Smooth muscle cell of the brain vasculature (primary cell): ENCODE measurements at regions not wholly inside any gene's neighbourhood (a gene's known extent, or its start where the extent isn't known, plus 50 kb on each side); places are given as distances from the start of the nearest gene placed in this dataset.

ENCODE experiments used
- DNase-seq: peaks from one replicate; pipeline ENCODE4 v3.0.0-alpha.2; 2012; ENCODE audit warnings: low read depth, low spot score

DNA sequence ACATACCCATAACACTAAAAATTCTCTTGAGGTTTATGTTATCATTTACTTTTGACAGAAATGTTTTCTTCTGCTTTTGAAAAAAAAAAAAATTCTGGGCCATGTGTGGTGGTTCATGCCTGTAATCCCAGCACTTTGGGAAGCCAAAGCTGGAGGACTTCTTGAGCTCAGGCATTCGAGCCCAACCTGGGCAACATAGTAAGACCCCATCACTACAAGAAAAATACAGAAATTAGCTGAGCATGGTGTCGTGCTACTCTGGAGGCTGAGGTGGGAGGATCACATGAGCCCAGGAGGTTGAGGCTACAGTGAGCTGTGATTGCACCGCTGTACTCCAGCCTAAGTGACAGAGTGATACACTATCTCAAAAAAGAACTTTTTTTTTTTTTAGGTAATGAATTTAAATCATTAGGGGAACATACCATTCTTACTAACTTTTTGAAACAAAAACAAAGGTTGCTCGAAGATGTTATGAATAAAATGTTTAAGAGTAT, 148.8 kb upstream of the DMRT1 start:
- DNase-seq = no peak

DNA sequence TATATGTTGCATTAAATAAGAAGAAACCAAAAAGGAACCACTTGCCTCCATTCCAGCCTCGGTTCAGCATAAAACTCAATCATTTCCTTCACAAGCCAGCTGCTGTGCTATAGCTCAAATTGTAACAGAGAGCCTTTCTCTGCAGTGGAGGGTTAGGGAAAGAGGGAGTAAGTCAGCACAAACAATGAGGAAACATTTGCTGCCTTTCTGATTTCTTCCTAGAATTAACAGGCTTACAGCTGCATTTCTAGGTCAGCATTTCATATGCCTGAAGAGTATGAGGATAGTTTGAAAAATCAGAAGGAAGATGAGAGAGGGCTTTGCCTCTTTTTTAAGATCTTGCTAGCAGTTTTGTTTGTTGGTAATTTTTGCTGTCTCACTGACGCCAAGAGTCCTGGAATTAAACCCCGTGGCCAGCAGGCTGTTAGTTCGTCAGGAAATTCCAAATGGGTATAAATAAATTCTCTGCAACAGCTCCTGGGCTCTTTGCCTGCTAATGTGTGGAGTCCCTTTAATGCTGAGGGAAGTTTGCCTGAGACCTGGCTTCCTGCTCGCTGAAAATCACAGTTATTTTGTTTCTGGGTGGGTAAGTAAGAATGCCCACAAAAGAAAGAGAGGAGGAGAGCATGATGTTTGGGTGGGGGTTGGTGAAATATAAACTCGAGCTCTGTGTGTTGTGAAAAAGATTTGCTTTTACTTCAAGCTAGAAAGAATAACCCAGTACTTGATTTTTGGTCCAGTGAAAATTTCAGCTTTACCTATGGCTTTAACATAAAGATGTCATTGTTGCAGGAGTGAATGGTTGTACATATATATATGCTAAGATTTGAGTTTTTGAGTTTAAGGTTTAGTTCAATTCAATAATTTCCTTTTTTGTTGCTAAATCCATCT, 148.1 kb upstream of the DMRT1 start:
- DNase-seq = no peak

DNA sequence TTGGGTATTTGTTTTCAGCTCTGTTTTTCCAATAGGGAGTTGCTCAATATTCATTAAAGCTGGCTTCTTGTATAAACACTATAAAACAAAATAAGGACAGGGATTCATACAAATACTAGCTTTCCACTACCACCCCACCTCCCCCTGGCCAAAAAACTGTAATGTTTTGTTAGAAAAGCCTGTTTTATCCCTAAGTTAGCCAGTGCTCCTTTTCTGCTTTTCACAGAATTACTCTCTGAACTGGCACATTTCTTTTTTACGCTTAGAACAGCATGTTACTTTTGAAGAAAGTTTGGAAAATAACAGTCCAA, 147.4 kb upstream of the DMRT1 start:
- no peak for DNase-seq

DNA sequence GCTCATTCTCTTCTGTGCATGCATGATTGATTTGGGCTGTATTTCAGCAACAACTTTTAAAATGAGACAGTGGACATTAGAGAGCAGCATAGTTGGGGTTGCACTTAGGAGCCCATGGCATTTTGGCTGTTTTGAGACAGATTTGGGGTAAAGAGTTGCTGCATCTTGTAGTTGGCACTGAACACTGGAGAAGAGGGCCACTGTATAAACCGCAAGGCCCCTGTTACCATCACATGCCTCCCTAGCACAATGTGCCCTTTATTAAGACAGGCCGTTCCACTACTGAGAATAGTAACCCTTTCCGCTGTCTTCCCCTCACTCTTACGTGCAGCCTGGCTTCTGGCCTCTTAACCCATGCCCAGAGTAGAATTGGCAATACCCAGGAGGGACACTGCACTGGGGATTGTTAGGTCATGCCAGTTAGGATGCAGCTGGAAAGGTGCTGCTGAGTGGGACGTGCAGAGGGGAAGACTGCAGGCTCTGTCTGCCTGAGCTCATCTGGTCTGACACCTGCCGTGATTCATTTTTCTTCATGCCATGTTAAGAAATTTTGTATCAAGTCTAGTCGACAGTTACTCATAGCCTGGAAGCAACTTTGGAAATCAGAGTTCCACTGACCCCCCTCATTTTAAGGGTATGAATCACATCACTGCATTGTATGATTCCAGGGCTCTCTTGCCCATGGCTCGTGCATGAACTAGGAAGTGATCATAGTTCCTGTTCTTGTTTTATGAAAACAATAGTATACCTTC, 146.9 kb upstream of the DMRT1 start:
- no peak for DNase-seq

DNA sequence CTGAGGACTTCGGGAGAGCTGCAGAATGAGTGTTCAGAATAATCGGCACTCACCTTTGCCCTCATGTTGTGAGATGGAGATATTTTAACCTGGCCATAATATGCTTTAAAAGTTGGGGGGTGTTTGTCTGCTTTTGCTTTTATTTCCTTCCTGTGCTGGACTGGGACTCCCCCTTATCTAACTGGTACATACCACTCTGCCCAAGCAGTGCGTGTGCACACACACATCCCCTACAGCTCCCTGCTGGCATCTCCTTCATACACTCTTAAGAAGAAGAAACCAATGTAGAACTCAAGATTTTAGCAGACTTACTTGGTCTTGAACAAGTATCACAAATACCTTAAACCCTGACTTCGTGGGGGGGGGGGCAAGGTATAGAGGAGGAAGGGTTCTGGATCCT, 146.2 kb upstream of the DMRT1 start:
- DNase-seq = no peak

DNA sequence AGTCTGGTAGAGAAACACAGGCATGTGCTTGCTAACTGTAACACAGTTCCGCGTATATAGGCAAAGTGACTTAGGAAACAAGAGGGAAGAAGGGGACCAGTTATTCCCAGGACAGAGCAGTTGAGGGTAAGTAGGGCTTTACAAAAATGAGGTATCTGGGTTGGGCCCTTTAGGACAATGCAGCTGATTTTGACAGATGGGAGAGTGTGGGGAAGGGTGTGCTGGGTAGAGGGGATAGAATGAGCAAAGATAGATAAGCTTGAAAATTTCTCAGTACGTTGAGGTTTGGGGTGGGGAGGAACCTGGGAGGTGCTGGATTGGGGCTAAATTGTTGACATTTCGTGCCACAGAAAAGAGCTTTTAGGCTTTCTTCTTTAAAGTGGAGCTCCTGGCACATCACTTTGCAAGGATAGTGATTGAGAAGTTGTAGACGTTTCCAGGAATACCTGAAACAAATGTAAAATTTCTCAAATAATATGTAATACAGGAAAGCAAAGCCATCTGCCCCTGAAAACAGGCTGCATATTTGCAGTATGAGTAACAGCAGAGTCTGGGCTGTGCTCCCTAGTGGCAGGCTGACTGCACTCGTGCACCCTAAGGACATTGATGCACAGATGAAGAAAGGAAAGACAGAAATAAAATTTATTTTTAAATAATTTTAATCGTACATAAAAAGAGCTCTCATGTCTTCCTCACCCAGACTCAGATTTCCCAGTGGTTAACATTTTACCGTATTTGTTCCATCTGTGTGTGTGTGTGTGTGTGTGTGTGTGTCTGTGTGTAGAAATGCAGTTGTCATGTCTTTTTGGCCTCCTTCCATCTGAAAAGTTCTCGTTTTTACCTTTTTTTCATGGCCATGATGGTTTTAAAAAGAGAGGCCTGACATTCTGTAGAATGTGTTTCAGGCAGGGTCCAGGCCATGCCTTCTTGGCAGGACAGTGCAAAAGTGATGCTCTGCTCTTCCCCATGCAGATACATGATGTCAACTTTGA, 144.9 kb upstream of the DMRT1 start:
- no peak for DNase-seq

DNA sequence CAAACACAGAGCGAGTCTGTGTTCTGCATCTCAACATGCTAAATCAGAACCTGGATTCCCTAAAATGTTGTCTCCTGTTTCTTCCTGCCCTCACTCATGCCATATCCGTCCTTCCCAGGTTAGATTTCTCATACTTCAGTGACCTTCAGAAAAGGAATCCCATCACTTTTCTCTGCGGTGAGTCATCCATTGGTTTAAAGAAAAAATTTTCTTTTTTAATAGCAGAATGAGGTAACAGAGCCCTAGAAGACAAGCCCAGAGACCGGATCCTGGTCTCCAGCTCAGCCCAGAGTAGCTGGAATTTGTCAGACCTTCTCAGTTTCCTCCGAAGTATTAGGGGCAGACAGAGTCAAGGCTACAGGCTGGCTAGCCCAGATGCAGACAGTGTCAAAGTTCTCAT, 143.2 kb upstream of the DMRT1 start:
- DNase-seq = no peak

DNA sequence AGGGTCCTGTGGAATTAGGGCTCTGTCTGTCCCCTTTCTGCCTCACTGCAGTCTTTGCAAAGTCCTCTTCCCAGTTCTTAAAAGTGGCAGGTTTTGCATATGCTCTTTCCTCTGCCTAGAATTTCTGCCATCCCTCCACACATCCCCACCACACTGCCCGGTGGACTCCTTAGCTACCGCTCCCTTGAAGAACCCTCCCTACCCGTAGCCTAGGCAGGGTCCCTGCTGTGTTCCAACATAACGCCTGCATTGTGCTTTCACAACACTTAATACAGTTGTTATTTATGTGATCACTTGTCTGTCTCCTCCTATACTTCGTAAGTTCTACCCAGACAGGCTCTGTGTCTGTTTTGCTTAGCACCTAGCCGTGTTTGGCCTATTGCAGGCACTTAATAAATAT, 142.5 kb upstream of the DMRT1 start:
- no peak for DNase-seq

DNA sequence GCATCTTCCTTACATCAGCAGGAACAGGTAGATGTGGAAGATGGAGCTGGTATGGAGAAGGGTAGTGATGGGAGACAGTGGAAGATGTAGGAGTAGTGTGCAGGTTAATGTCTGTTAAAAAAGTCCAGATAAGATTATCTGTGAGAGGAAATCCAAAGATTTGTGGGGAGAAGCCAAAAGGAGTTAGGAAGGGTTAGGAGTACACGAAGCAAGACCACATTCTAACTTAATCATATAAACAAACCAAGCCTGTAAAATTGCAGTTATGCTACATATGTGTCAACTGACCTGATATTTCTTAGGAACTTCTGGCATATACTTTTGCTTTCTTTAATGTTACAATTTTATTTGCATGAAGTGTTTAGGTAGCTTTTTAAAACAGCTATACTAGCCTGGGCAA, 142.1 kb upstream of the DMRT1 start:
- DNase-seq = no peak

DNA sequence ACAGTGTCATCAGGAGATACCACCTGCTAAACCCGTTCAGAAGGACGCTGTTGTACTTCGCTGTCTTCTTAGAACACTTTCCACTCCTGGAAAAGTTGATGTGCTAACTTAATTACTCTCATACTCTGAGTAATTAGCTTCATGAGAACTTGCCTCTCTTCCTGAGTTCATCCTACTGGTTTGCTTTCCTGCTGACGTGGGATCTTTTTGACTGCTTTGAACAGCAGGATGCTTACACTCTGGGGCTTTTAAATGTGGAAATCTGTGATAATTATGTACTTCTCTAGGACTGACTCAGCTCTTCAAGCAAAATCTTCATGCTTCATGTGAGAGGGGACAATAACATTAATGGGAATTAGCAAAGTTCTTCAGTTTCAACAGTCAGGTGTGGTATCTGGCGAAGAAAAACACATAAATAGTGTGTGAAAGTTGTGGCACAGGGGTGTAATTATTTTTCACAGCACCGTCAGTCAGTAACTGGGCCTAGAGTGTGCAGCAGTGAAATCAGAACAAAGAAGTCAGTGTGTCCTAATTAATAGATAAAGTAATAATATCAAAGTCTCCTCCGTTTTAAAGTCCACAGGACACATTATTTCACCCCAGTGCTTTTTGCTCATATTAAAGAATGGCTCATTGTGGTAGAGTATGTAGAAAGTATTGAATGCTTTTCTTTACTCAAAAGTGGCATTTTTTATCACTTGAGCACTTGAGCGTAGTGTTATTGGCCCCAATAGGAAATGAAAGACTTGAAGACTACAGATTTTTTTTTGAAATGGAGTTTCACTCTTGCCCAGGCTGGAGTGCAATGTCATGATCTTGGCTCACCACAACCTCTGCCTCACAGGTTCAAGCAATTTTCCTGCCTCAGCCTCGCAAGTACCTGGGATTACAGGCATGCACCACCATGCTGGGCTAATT, 140.9 kb upstream of the DMRT1 start:
- DNase-seq = no peak

DNA sequence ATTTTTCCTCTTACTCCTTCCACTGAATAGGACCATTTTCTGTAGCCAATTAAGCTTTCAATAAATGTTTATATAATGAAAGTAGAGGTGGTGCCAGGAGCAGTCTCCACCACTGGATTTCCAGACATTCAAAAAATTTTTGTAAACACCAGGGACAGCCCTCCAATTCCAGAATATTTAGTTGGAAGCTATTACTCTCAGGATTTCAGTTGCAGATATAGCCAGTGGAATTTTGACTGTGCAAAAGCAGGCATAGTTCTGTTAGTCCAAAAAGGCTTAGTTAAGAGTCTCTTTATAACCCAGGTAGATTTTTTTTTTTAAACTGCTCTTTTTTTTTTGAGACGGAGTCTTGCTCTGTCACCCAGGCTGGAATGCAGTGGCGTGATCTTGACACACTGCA, 138.1 kb upstream of the DMRT1 start:
- no peak for DNase-seq

DNA sequence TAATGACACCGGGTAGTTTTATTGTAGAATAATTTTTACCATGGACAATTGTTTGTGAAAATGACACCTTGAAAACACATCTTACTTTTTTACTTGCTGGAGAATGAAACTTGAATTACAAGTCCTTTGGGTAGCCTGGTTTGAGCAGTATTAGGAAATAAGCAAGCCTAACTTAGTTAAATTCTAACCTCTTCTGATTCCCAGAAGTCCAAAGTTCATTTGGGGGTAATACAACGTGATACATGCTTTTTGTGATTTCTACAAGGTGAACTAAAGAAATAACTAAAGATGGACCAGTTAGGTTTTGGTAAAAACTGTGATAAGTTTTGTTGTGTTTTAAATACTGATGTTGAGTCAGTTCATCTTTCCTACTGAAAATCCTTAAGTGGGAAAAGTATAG, 135.4 kb upstream of the DMRT1 start:
- no peak for DNase-seq

DNA sequence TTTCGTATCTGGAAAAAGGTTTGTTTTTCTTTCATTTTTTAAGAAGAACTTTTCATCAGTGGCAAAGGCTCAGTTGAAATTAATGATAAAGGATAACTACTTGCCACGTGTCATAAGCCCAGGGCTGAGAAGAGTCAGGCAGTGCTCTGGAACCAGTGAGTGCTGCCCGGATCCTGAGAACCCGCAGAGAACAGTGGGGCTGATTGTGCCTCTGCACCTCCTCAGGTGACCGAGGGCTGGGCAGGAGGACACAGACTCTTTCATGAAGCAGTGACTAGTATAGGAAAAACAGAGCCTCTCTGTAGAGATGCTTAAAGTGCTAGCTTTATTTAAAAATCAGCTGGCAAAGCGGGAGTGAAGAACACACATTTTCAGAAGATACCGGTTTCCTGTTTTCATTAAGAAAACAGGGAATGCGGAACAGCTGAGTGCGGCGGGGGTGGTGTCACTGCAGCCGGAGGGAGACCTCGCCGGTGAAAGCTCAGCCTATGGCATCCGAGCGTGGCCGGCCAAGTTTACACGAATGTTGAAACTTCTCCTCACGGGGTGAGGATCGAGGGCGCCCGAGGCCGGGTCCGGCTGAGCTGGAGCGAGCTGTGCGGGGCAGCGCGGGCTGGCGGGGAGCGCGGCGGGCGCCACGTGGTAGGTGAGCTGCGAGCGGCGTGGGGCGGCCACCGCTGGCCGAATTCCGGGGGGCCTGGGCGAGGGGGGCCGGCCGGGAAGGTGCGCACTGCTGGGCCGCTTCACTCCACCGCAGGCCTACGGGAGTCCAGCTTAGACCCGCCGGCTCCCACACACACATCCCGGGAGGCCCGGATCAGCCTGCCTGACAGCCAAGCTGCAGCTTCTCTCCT, 134.7 kb upstream of the DMRT1 start:
- no peak for DNase-seq

DNA sequence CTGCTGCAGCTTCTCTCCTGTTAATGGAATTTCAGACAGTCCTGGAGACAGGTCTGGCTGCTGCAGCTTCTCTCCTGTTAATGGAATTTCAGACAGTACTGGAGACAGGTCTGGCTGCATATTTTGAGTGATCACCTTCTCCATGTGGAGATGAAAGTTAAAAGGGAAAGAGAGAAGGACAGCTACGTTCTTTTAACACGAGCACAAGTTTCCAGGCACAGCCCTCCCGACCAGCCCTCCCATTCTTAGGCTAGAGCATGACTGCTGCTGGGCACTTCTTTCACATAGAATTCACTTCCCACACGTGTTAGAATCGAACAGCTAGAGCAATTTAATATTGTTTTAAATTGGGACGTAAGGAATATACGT, 133.3 kb upstream of the DMRT1 start:
- DNase-seq = no peak

DNA sequence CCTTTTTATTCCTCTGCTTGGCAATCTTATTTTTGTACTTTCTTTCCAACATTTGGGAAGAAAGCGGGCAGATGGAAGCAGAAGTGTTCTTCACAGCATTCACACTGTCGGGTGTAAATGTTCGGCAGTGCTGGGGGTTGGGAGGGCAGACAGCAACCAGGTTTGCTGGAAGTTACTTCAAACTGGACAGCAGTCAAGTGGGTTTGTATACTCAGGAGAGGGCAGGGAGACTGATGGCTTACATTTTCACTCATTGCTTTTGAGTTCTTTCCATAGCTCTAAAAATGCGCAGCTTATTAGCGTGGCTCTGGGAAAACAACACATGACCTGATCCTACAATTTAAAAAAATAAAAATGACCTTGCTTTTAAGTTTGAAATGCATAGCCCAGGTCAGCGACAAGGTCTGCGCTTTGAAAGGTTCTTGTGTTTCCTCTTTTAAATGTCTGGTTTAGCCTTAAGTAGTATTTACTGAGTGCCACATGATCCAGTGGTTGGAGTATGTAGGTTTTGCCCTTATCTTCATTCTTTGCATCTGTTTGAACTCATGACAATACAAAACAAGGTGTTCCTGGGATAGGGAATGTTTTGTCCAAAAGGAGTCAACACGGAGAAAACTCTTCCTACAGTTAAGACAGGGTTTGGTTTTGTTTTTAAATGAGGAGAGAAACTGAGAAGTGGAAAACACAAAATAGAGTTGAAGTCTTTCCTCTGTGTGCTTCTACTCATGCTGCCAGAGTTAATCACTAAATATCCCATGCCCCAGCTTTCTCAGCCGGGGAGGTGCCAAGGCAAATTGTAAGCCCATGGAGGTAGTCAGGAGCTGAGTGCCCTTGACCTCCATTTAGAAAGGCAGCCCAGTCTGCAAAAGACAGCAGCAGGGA, 132.7 kb upstream of the DMRT1 start:
- DNase-seq = no peak

DNA sequence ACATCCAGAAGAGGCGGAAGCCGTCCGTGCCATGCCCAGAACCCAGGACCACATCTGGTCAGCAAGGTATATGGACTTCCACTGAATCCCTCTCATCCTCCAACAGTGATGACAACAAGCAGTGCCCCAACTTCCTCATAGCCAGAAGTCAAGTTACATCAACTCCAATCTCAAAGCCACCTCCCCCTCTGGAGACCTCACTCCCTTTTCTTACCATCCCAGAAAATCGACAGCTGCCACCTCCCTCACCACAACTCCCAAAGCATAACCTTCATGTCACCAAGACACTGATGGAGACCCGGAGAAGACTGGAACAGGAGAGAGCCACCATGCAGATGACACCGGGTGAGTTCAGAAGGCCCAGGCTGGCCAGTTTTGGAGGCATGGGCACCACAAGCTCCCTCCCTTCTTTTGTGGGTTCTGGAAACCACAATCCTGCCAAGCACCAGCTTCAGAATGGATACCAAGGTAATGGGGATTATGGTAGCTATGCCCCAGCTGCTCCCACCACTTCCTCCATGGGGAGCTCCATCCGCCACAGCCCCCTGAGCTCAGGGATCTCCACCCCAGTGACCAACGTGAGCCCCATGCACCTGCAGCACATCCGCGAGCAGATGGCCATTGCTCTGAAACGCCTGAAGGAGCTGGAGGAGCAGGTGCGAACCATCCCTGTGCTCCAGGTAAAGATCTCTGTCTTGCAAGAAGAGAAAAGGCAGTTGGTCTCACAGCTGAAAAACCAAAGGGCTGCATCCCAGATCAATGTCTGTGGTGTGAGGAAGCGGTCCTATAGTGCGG, 130.3 kb upstream of the DMRT1 start:
- DNase-seq = no peak

DNA sequence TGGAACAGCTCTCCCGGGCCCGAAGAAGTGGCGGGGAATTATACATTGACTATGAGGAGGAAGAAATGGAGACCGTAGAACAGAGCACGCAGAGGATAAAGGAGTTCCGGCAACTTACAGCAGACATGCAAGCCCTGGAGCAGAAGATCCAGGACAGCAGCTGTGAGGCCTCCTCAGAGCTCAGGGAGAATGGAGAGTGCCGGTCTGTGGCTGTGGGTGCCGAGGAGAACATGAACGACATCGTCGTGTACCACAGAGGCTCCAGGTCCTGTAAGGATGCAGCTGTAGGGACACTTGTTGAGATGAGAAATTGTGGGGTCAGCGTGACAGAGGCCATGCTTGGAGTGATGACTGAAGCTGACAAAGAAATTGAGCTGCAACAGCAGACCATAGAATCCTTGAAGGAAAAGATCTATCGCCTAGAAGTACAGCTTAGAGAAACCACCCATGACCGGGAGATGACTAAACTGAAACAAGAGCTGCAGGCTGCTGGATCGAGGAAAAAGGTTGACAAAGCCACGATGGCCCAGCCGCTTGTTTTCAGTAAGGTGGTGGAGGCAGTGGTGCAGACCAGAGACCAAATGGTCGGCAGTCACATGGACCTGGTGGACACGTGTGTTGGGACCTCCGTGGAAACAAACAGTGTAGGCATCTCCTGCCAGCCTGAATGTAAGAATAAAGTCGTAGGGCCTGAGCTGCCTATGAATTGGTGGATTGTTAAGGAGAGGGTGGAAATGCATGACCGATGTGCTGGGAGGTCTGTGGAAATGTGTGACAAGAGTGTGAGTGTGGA, 129.5 kb upstream of the DMRT1 start:
- DNase-seq = no peak
